ENCODE measurements at regions not wholly inside any gene's neighbourhood (a gene's known extent, or its start where the extent isn't known, plus 50 kb on each side); places are given as distances from the start of the nearest gene placed in this dataset.

DNA sequence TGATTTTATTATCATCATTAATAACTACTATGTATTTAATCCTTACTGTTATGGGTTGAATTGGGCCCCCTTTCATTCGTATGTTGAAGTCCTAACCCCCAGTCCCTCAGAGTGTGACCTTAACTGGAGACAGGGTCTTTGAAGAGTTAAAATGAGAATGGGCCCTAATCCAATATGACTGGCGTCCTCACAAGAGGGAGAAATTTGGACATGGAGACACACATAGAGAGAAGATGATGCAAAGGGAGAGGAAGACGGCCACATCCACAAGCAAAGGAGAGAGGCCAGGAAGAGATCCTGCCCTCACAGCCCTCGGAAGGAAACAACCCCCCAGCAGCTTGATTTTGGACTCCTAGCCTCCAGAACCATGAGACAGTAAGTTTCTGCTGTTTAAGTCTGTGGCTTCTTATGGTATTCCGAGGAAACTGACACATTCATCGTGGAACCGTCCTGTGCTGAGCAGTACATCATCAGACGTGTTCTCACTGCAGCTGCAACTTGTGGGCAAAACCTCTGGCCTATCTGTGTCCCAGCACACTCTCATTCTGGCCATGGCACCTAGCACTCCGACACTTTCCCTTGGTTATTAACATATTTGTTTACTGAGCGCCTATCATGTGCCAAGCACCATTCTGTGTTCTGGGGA is 127.6 kb downstream of the SLC38A6 start:
- TF ChIP-seq, protein P1, sequence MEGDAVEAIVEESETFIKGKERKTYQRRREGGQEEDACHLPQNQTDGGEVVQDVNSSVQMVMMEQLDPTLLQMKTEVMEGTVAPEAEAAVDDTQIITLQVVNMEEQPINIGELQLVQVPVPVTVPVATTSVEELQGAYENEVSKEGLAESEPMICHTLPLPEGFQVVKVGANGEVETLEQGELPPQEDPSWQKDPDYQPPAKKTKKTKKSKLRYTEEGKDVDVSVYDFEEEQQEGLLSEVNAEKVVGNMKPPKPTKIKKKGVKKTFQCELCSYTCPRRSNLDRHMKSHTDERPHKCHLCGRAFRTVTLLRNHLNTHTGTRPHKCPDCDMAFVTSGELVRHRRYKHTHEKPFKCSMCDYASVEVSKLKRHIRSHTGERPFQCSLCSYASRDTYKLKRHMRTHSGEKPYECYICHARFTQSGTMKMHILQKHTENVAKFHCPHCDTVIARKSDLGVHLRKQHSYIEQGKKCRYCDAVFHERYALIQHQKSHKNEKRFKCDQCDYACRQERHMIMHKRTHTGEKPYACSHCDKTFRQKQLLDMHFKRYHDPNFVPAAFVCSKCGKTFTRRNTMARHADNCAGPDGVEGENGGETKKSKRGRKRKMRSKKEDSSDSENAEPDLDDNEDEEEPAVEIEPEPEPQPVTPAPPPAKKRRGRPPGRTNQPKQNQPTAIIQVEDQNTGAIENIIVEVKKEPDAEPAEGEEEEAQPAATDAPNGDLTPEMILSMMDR (IDR thresholded peaks at IDR 0.05) = no peak
- no peak for TF ChIP-seq EP300 (IDR thresholded peaks at IDR 0.05; ENCODE audit: low read depth)
- no peak for TF ChIP-seq POLR2AphosphoS5 (IDR thresholded peaks at IDR 0.05)
- no peak for TF ChIP-seq POLR2A (IDR thresholded peaks at IDR 0.05)
